ENCODE measurements at regions not wholly inside any gene's neighbourhood (a gene's known extent, or its start where the extent isn't known, plus 50 kb on each side); places are given as distances from the start of the nearest gene placed in this dataset.
A peak's percentile ranks its signal among the peaks of the same experiment; 100 is the strongest.

DNA sequence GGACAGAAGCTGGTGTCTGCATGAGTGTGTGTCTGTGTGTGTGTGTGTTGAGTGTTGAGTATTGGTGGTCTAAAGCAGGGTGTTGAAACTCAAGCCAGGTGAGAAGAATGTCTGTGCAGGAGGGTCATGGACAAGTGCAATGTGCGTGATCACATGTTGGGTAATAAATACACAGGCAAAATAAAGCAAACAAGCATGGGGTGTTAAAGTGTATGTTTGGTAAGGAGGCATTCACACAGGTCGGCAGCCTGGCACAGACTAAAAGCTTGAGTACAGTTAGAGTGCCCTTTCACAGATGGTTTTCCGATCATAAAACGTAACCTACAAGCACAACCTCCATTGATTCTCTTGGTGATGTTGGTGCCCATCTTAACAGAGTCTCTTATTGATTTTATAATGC, 476.9 kb upstream of the KLHL1 start:
- H3K9me3 ChIP-seq: no peaks in the 10 kb centered on the region
- no peaks in the 10 kb centered on the region for H3K27me3 ChIP-seq
- WGBS, 2 donors: 88 to 97% methylated on average over 4 of the region's 4 CpGs
- no peak overlapping the region for H3K27ac ChIP-seq
- intact Hi-C loops (cut with DNase I): no loop called here
- no peak overlapping the region for H3K4me3 ChIP-seq
- TF ChIP-seq, protein P1, sequence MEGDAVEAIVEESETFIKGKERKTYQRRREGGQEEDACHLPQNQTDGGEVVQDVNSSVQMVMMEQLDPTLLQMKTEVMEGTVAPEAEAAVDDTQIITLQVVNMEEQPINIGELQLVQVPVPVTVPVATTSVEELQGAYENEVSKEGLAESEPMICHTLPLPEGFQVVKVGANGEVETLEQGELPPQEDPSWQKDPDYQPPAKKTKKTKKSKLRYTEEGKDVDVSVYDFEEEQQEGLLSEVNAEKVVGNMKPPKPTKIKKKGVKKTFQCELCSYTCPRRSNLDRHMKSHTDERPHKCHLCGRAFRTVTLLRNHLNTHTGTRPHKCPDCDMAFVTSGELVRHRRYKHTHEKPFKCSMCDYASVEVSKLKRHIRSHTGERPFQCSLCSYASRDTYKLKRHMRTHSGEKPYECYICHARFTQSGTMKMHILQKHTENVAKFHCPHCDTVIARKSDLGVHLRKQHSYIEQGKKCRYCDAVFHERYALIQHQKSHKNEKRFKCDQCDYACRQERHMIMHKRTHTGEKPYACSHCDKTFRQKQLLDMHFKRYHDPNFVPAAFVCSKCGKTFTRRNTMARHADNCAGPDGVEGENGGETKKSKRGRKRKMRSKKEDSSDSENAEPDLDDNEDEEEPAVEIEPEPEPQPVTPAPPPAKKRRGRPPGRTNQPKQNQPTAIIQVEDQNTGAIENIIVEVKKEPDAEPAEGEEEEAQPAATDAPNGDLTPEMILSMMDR (IDR thresholded peaks at IDR 0.05): no peak
- DNase-seq (no peak), ATAC-seq (no peak)
- no peaks in the 10 kb centered on the region for H3K4me1 ChIP-seq
- H3K36me3 ChIP-seq: no peaks in the 10 kb centered on the region

DNA sequence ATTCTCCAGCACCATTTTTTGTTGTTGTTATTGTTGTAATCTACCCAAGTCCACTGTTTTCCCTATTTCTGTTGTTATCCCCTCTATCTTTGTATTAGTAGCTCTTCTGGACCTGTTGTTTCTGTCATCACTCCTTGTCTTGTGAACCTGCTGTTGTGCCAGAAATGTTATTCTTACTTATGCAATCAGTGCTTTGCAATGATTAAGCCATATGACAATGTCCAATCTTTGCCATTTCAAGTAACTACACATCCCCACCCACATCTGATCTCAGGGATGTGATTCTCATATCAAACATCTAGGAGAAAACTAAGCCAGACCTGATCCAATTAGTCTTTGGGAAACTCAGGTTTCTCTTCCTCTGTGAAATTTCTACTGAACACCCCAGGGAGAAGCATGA, 472.6 kb upstream of the KLHL1 start:
- no peaks in the 10 kb centered on the region for H3K27me3 ChIP-seq
- no peaks in the 10 kb centered on the region for H3K9me3 ChIP-seq
- no peak overlapping the region for H3K27ac ChIP-seq
- DNase-seq (no peak), ATAC-seq (no peak)
- intact Hi-C loops (cut with DNase I): no loop called here
- H3K4me3 ChIP-seq: no peak overlapping the region
- H3K4me1 ChIP-seq: no peaks in the 10 kb centered on the region
- TF ChIP-seq, protein P1 (IDR thresholded peaks at IDR 0.05): no peak
- no peaks in the 10 kb centered on the region for H3K36me3 ChIP-seq

DNA sequence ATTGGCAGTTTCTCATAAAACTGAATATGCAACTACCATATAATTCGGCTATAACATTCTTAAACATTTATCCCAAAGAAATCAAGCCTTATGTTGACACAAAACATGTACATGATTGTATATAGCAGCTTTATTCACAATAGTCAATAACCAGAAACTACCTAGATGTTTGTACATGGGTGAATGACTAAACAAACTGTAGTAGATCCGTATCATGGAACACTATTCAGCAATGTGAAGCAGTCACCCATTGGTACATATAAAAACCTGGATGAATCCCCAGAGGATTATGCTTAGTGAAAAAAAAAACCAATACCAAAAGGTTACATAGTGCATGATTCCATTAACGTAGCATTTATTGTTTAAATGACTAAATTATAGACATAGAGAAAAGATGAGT, 471.7 kb upstream of the KLHL1 start:
- Histone ChIP-seq H3K27ac (no peak overlapping the region), H3K36me3 (no peaks in the 10 kb centered on the region), H3K27me3 (peaks cover 0 to 2% (median 0%) of the 10 kb centered on the region in 7 donors), H3K9me3 (no peaks in the 10 kb centered on the region), H3K4me1 (no peaks in the 10 kb centered on the region), H3K4me3 (no peak overlapping the region)
- 81 to 89% methylated on average over 3 of the region's 3 CpGs for WGBS, 2 donors
- intact Hi-C loops (cut with DNase I): no loop called here
- TF ChIP-seq, protein P1 (IDR thresholded peaks at IDR 0.05): no peak
- DNase-seq (no peak), ATAC-seq (no peak)

DNA sequence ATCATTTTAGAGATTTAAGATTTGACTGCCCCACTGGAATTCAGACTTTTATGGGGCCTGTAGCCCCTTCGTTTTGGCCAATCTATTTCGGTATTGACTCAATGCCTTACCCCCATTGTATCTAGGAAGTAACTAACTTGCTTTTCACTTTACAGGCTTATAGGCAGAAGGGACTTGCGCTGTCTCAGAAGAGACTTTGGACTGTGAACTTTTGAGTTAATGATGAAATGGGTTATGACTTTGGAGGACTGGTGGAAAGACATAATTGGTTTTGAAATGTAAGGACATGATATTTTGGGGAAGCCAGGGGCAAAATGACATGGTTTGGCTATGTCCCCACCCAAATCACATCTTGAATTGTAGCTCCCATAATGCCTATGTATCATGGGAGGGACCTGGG, 463.0 kb upstream of the KLHL1 start:
- intact Hi-C loops (cut with DNase I): no loop called here
- DNase-seq (no peak), ATAC-seq (no peak)
- Histone ChIP-seq H3K9me3 (no peaks in the 10 kb centered on the region), H3K27ac (no peak overlapping the region), H3K27me3 (peaks cover 0 to 5% (median 0%) of the 10 kb centered on the region in 7 donors), H3K36me3 (no peaks in the 10 kb centered on the region), H3K4me3 (no peak overlapping the region), H3K4me1 (no peaks in the 10 kb centered on the region)
- 86 to 93% methylated on average over 3 of the region's 3 CpGs for WGBS, 2 donors
- TF ChIP-seq, protein P1 (IDR thresholded peaks at IDR 0.05): no peak

DNA sequence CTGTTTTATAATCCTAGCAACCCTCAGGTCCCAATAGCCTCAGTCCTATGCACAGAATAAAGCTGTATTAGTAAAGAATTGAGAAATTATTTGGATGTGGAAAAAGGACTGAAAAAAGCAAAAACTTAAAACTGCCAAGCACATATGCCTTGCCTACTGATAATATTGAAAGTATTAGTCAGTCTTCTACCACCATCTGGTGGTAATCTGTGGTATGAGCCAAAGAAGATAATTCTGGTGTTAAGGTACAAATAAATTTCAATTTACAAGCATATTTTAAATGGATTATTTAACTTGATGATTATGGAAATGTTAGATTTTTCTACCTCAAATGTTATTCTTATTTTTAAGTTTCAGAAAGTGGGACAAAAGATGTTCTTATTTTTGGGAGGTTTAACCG, 460.3 kb upstream of the KLHL1 start:
- Histone ChIP-seq H3K27me3 (no peaks in the 10 kb centered on the region), H3K4me3 (no peak overlapping the region), H3K36me3 (no peaks in the 10 kb centered on the region), H3K9me3 (no peaks in the 10 kb centered on the region), H3K27ac (no peak overlapping the region), H3K4me1 (no peaks in the 10 kb centered on the region)
- TF ChIP-seq, protein P1 (IDR thresholded peaks at IDR 0.05): peak in 8 of 9 donors; percentile 23 to 72 (median 64)
- DNase-seq (no peak), ATAC-seq (no peak)
- intact Hi-C loops (cut with DNase I): loop anchor here in 8 of 10 donors (5.0 to 10.0 kb wide), 4 partner anchors 1024 to 1034 kb away; no protein-coding TSS in a partner anchor
- 89 to 90% methylated on average over 1 of the region's 1 CpG for WGBS, 2 donors
